ENCODE measurements at regions not wholly inside any gene's neighbourhood (a gene's known extent, or its start where the extent isn't known, plus 50 kb on each side); places are given as distances from the start of the nearest gene placed in this dataset.

- DNase-seq (ENCODE audit: low spot score), result no peak
Measured at GRCh38 chr6:48255094-48255493, 144.1 kb upstream of the PTCHD4 start.

GRCh38 chr6:48249071-48249470 is 138.1 kb upstream of the PTCHD4 start:
- DNase-seq (ENCODE audit: low spot score), result no peak

GRCh38 chr6:48243071-48243470 is 132.1 kb upstream of the PTCHD4 start:
- no peak for DNase-seq (ENCODE audit: low spot score)

GRCh38 chr6:48240287-48240686 is 129.3 kb upstream of the PTCHD4 start:
- DNase-seq (ENCODE audit: low spot score), result no peak

GRCh38 chr6:48236375-48236774 is 125.4 kb upstream of the PTCHD4 start:
- no peak for DNase-seq (ENCODE audit: low spot score)

GRCh38 chr6:48233063-48233462 is 122.1 kb upstream of the PTCHD4 start:
- no peak for DNase-seq (ENCODE audit: low spot score)

- DNase-seq (ENCODE audit: low spot score), result no peak
Measured at GRCh38 chr6:48229841-48230240, 118.8 kb upstream of the PTCHD4 start.

- no peak for DNase-seq (ENCODE audit: low spot score)
Measured at GRCh38 chr6:48222241-48222640, 111.2 kb upstream of the PTCHD4 start.

- no peak for DNase-seq (ENCODE audit: low spot score)
Measured at GRCh38 chr6:48213076-48213788, 102.2 kb upstream of the PTCHD4 start.

GRCh38 chr6:48212501-48212900 is 101.5 kb upstream of the PTCHD4 start:
- no peak for DNase-seq (ENCODE audit: low spot score)

- DNase-seq (ENCODE audit: low spot score), result no peak
Measured at GRCh38 chr6:48206091-48206490, 95.1 kb upstream of the PTCHD4 start.

GRCh38 chr6:48200869-48201390 is 89.9 kb upstream of the PTCHD4 start:
- DNase-seq (ENCODE audit: low spot score), result no peak

- DNase-seq (ENCODE audit: low spot score), result no peak
Measured at GRCh38 chr6:48199499-48199898, 88.5 kb upstream of the PTCHD4 start.

GRCh38 chr6:48197941-48198340 is 86.9 kb upstream of the PTCHD4 start:
- no peak for DNase-seq (ENCODE audit: low spot score)

- DNase-seq (ENCODE audit: low spot score), result no peak
Measured at GRCh38 chr6:48194596-48195295, 83.7 kb upstream of the PTCHD4 start.

GRCh38 chr6:48188158-48188557 is 77.2 kb upstream of the PTCHD4 start:
- no peak for DNase-seq (ENCODE audit: low spot score)

GRCh38 chr6:48186746-48187145 is 75.7 kb upstream of the PTCHD4 start:
- no peak for DNase-seq (ENCODE audit: low spot score)

GRCh38 chr6:48184648-48185047 is 73.7 kb upstream of the PTCHD4 start:
- no peak for DNase-seq (ENCODE audit: low spot score)

- no peak for DNase-seq (ENCODE audit: low spot score)
Measured at GRCh38 chr6:48183811-48184605, 73.0 kb upstream of the PTCHD4 start.

- no peak for DNase-seq (ENCODE audit: low spot score)
Measured at GRCh38 chr6:48183178-48183577, 72.2 kb upstream of the PTCHD4 start.

GRCh38 chr6:48178700-48179099 is 67.7 kb upstream of the PTCHD4 start:
- DNase-seq (ENCODE audit: low spot score), result no peak

GRCh38 chr6:48177786-48178185 is 66.8 kb upstream of the PTCHD4 start:
- no peak for DNase-seq (ENCODE audit: low spot score)

Data from mucosa of gallbladder (tissue), 1 donor.